HUES6 (cell line): ENCODE measurements at regions not wholly inside any gene's neighbourhood (a gene's known extent, or its start where the extent isn't known, plus 50 kb on each side); places are given as distances from the start of the nearest gene placed in this dataset.

Source experiments
- H3K27ac ChIP-seq: 2 replicates; pipeline ENCODE4 v1.7.0; 2013; ENCODE audit warnings: low read depth, mild to moderate bottlenecking, low read length, inconsistent platforms
- H3K27me3 ChIP-seq: 2 replicates; pipeline ENCODE4 v1.6.1; 2013; ENCODE audit warnings: low read length; ENCODE audit not compliant: control insufficient read depth, insufficient read depth
- H3K36me3 ChIP-seq: 2 replicates; pipeline ENCODE4 v1.6.1; 2013; ENCODE audit warnings: low read length; ENCODE audit not compliant: control insufficient read depth, insufficient read depth
- H3K4me1 ChIP-seq: 2 replicates; pipeline ENCODE4 v1.6.1; 2013; ENCODE audit warnings: low read length; ENCODE audit not compliant: control insufficient read depth, insufficient read depth
- H3K4me3 ChIP-seq: 2 replicates; pipeline ENCODE4 v1.5.1; 2013; ENCODE audit warnings: low read depth, low read length
- H3K9ac ChIP-seq: one replicate; pipeline ENCODE4 v1.6.1; 2013; ENCODE audit warnings: mild to moderate bottlenecking, low read length
- H3K9me3 ChIP-seq: 2 replicates; pipeline ENCODE4 v1.6.1; 2013; ENCODE audit warnings: low read depth, low read length; ENCODE audit not compliant: control insufficient read depth, insufficient read depth

DNA sequence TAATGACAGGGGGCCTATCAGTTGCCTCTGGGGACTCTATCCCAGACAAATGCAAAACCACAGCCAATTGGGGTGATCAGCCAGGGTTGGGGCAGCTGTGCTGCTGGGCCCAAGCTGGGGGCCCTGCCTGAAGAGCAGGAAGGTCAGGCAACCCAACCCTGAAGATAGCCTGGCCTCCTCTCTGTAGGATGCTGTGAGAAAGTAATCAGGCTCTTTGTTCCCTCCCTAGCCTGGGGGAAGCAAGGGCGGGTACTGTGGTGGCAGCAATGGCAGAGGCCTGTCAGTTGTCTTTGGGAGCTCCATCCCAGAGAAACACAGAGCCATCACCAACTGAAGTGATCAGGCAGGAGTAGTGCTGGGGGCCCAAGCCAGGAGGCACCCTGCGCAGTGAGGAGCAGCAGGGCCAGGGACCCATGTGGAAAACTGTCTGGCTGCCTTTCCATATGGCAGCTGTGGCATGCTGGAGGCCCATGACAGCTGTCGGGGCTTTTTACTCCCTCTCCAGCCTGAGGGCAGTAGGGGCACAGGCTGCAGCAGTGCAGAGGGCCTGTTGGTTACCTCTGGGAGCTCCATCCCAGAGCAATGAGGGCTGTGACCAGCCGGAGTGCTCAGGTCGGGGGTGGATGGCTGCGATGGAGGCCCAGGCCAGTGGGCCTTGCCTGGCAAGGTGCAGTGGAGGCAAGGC lies 73.6 kb upstream of the ATP12A start:
- no peak overlapping the region for H3K4me3 ChIP-seq
- no peaks in the 10 kb centered on the region for H3K9me3 ChIP-seq
- no peak overlapping the region for H3K27ac ChIP-seq
- H3K9ac ChIP-seq = no peak overlapping the region
- H3K36me3 ChIP-seq = no peaks in the 10 kb centered on the region
- no peaks in the 10 kb centered on the region for H3K27me3 ChIP-seq
- H3K4me1 ChIP-seq = no peaks in the 10 kb centered on the region

DNA sequence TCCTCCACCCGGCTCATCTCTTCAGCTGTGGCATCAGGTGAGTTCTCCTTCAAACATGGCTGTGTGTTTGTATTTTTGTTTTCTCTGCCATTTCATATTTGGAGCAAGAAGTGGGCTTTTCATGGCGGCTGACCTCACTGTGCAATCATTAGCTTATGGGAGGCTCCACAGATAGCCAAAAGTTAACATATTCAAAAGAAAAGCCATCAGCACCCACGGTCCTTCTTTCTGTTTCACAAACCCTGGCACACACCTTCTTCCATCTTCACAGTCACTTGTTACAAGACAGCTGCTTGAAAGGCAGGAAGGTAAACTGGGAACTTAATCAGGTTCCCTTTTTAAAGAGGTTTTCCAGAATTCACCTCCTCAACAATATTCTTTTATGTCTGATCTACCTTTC lies 69.3 kb upstream of the ATP12A start:
- Histone ChIP-seq H3K4me1 (peaks cover 10% of the 10 kb centered on the region), H3K9me3 (no peaks in the 10 kb centered on the region), H3K36me3 (no peaks in the 10 kb centered on the region), H3K27ac (no peak overlapping the region), H3K4me3 (no peak overlapping the region), H3K9ac (no peak overlapping the region), H3K27me3 (no peaks in the 10 kb centered on the region)

DNA sequence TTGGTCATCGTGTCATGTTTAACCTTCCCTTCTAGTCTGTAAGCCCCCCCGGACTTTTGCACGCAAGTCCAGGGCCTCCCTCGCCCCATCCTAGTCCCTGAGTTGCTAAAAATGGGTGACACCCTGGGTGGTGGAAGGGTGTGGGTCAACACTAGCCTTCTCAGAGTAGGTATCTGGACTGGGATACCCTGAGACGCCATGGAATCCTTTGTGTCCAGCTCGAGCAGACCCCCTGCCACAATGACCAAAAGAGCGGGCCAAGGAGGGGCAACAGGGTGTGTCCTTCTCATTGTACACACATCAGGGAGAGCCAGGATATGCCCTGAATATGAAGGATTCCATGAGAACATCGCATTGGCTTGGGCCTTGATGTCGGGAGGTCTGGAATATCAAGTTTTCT lies 67.5 kb upstream of the ATP12A start:
- Histone ChIP-seq H3K4me3 (no peak overlapping the region), H3K36me3 (no peaks in the 10 kb centered on the region), H3K4me1 (peaks cover 13% of the 10 kb centered on the region), H3K9ac (no peak overlapping the region), H3K27ac (no peak overlapping the region), H3K27me3 (no peaks in the 10 kb centered on the region), H3K9me3 (no peaks in the 10 kb centered on the region)

DNA sequence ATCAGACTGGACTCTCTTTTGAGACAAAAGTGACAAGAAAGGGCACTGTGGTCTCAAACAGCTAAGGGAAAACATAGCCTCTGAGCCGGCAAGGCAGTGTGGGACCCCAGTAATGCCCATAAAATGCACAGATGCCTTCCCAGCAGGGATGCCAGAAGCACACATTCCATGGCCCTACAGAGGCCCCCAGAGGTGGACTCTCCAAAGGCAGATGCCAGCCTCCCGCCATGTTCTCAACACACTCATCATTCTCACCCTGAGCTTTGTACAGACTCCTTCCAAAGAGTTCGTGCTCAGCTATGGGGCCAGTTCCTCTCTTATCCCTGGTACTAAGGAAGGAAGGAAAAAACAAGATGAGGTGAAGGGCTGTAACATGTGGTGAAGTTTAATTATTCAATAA lies 67.1 kb upstream of the ATP12A start:
- Histone ChIP-seq H3K9ac (no peak overlapping the region), H3K4me1 (peaks cover 17% of the 10 kb centered on the region), H3K27me3 (no peaks in the 10 kb centered on the region), H3K9me3 (no peaks in the 10 kb centered on the region), H3K4me3 (no peak overlapping the region), H3K36me3 (no peaks in the 10 kb centered on the region), H3K27ac (no peak overlapping the region)

- H3K36me3 ChIP-seq = no peaks in the 10 kb centered on the region
- H3K9ac ChIP-seq = no peak overlapping the region
- H3K9me3 ChIP-seq = no peaks in the 10 kb centered on the region
- peaks cover 24% of the 10 kb centered on the region for H3K4me1 ChIP-seq
- no peak overlapping the region for H3K27ac ChIP-seq
- H3K4me3 ChIP-seq = no peak overlapping the region
- no peaks in the 10 kb centered on the region for H3K27me3 ChIP-seq
Observed at GRCh38 chr13:24613755-24614154, 66.5 kb upstream of the ATP12A start.

- H3K9ac ChIP-seq = no peak overlapping the region
- no peaks in the 10 kb centered on the region for H3K27me3 ChIP-seq
- peaks cover 24% of the 10 kb centered on the region for H3K4me1 ChIP-seq
- H3K36me3 ChIP-seq = no peaks in the 10 kb centered on the region
- no peaks in the 10 kb centered on the region for H3K9me3 ChIP-seq
- H3K4me3 ChIP-seq = no peak overlapping the region
- H3K27ac ChIP-seq = no peak overlapping the region
Observed at GRCh38 chr13:24614306-24615080, 65.7 kb upstream of the ATP12A start.

DNA sequence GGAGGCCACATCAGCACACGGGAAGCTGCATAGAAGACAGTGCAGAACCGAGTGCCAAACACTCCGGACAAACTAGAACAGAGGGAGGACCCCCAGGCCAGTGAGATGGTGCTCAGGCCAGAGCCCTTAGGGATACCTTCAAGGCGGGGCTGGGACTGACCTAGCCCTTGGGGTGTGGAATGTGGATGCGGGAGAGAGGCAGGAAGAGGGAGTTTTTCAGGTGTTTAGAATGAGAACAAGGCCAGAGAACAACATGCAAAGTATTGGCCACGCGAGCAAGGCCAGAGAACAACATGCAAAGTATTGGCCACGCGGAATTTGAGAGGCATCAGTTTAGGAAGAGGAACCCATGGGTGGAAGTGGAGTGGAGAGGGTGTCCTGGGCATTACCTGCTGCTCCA lies 65.1 kb upstream of the ATP12A start:
- Histone ChIP-seq H3K9me3 (no peaks in the 10 kb centered on the region), H3K27me3 (no peaks in the 10 kb centered on the region), H3K27ac (no peak overlapping the region), H3K4me1 (peaks cover 24% of the 10 kb centered on the region), H3K9ac (no peak overlapping the region), H3K4me3 (no peak overlapping the region), H3K36me3 (no peaks in the 10 kb centered on the region)

DNA sequence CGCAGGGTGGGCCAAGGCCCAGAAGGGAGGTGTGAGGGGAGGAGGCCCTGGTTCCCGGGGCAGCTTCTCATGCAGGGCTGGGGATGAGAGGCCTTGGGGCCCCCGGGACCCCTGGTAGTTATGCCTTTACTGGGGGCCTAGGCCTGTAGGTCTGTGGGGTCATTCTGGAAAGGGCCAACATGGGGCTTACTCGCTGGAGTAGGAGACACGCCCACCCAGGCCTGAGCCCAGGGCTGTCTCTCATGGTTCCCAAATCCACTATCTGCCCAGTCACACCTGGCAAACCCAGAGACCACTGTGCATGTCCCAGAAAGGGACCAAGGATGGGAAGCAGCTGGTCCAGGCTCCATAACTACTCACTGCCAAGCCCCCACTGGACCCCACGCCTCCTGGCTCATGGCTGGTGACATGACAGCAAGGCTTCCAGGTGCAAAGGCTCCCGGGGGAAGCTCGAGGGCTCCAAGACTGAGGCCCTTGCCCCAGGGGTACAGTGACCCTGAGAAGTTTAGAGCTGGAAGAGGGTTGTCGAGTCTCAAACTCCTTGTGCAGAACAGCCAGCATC lies 64.2 kb upstream of the ATP12A start:
- no peak overlapping the region for H3K9ac ChIP-seq
- H3K27ac ChIP-seq = no peak overlapping the region
- H3K4me1 ChIP-seq = peaks cover 24% of the 10 kb centered on the region
- H3K9me3 ChIP-seq = no peaks in the 10 kb centered on the region
- H3K27me3 ChIP-seq = no peaks in the 10 kb centered on the region
- H3K4me3 ChIP-seq = no peak overlapping the region
- no peaks in the 10 kb centered on the region for H3K36me3 ChIP-seq

- Histone ChIP-seq H3K4me3 (no peak overlapping the region), H3K9ac (no peak overlapping the region), H3K9me3 (no peaks in the 10 kb centered on the region), H3K27me3 (no peaks in the 10 kb centered on the region), H3K27ac (no peak overlapping the region), H3K4me1 (peaks cover 24% of the 10 kb centered on the region), H3K36me3 (no peaks in the 10 kb centered on the region)
Observed at GRCh38 chr13:24616514-24616913, 63.7 kb upstream of the ATP12A start.

- no peaks in the 10 kb centered on the region for H3K9me3 ChIP-seq
- H3K36me3 ChIP-seq = no peaks in the 10 kb centered on the region
- H3K9ac ChIP-seq = no peak overlapping the region
- no peak overlapping the region for H3K27ac ChIP-seq
- H3K4me1 ChIP-seq = peaks cover 24% of the 10 kb centered on the region
- no peaks in the 10 kb centered on the region for H3K27me3 ChIP-seq
- no peak overlapping the region for H3K4me3 ChIP-seq
Observed at GRCh38 chr13:24617256-24618010, 62.8 kb upstream of the ATP12A start.
